Heart left ventricle (tissue), 13 donors: ENCODE measurements at regions not wholly inside any gene's neighbourhood (a gene's known extent, or its start where the extent isn't known, plus 50 kb on each side); places are given as distances from the start of the nearest gene placed in this dataset.

Source experiments
- POLR2A ChIP-seq, 2 donors: fragments of 450-650 bp; IDR thresholded peaks; one replicate each; pipeline ENCODE4 v1.6.1; 2017; ENCODE audit warnings: antibody characterized with exemption in 2 of 2, mild to moderate bottlenecking in 2 of 2, moderate library complexity in 2 of 2
- TF ChIP-seq, protein P1 (sequence below), 12 donors: fragments of 200-600 bp; sonication (generic) in 4 of 12; IDR thresholded peaks; one replicate each; pipeline versions ENCODE4 v1.5.0 to v1.8.0; 2018 to 2022; ENCODE audit warnings: antibody characterized with exemption in 12 of 12, mild to moderate bottlenecking in 5 of 12
- donor health status: ischemic (EF 13 %, LVEDD 7.1; RV severe dilation, severe dysfunction).
- donor health status: DM: no; HTN: yes; CAD: no.
- donor health status: DM: no; HTN: no; CAD: no.
- donor health status: ischemic (EF 25% LVEDD 6.9; RV normal size, moderate dysfunction).
- donor health status: ischemic (EF 25% LVEDD 5.7; RV mildly dilated, moderate dysfunction).
- donor health status: ischemic (EF 35%, LVEDD 5.7; RV mildly dilated, moderate dysfunction).
- donor health status: nonischemic (EF 11% LVEDD 7.7; RV severe dilation, severe dysfunction).
- donor health status: DM: yes; HTN: yes; CAD: no.
- donor health status: PGD.
- donor health status: ischemic (EF 29% LVEDD 5.4; RV normal size, mild dysfunction).
- donor health status: nonischemic (EF 23%, LVEDD 6.1; RV moderate dilation, normal function).

DNA sequence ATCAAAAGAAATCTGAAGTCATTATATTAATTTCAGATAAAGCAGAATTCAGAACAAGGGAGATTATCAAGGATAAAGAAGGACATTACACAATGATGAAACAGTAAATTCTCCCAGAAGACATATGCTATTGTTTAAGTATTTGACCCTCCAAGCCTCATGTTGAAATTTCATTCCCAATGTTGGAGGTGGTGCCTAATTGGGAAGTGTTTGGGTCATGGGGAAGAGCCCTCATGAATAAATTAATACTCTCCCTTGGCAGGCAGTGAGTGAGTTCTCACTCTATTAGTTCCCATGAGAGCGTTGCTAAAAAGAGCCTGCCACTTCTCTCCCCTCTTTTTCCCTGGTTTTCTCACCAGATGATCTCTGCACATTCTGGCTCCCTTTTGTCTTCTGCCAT is 249.9 kb upstream of the GRIA3 start:
- TF ChIP-seq, protein P1, sequence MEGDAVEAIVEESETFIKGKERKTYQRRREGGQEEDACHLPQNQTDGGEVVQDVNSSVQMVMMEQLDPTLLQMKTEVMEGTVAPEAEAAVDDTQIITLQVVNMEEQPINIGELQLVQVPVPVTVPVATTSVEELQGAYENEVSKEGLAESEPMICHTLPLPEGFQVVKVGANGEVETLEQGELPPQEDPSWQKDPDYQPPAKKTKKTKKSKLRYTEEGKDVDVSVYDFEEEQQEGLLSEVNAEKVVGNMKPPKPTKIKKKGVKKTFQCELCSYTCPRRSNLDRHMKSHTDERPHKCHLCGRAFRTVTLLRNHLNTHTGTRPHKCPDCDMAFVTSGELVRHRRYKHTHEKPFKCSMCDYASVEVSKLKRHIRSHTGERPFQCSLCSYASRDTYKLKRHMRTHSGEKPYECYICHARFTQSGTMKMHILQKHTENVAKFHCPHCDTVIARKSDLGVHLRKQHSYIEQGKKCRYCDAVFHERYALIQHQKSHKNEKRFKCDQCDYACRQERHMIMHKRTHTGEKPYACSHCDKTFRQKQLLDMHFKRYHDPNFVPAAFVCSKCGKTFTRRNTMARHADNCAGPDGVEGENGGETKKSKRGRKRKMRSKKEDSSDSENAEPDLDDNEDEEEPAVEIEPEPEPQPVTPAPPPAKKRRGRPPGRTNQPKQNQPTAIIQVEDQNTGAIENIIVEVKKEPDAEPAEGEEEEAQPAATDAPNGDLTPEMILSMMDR (IDR thresholded peaks at IDR 0.05): no peak
- TF ChIP-seq POLR2A (IDR thresholded peaks at IDR 0.05): no peak
